ENCODE measurements at regions not wholly inside any gene's neighbourhood (a gene's known extent, or its start where the extent isn't known, plus 50 kb on each side); places are given as distances from the start of the nearest gene placed in this dataset.

DNA sequence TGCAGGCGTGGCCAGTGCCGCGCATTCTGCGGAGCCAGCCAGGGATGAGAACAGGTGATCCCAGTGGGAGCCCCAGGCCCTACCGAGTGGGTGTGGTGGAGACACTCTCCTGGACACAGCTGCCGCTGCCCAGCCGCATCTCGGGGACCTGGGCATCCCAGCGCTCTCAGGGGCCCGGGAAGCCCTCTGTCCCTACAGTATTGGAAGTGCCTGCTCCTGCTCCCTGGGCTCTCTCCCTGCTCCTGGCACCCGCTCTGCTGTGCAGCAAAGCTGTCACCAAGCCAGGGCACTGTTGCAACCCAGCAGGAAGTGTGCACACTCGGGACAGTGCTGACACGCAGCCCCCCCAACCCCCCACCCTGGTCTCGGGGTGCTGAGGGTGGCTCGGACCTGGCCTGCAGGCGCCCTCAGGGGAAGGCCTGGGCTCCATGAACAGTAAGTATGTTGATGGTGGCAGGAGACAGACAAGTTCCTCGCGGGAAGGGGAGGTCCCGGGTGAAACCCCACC is 1177.4 kb upstream of the GBE1 start:
- no peak for DNase-seq

DNA sequence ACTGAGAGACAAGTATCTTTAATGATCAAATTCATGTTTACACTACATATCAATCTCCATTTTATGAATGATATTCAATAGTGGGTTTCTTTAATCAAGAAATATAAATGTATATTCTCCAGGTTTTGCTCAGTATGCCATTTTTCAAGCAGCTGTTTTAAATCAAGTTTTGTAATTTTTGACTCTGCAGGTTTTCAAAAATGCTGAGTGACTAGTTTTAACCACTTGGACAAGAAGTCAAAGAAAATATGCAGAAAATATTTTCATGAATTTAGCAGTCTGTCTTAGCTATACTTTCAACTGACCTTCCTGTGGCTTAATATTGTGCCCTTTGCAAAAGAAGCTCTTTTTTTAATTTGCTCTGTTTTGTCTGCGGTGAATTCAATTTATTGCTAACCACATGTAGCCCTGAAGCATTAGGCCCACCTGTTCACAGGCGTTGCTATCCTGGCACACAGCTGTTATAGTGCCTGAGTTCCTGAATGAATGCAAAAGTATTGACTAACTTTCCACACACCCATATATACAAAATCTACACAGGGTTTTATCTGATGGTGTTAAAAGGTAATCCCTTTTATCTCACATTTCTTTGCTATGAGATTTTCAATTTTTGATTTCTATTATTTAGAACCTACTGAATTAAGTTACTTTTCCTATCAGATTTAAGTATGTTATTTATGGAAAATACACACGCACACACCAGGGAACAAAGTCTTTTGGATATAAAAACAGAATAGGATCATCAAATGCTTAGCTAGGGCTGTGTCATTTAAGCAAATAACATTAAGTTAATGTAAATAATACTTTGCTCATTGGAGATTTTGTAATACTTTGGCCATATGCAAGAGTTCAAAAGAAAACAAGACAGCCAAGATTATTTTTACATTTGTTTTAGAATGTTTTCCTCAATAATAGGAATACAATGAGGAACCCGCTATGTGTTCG is 1166.1 kb upstream of the GBE1 start:
- no peak for DNase-seq

DNA sequence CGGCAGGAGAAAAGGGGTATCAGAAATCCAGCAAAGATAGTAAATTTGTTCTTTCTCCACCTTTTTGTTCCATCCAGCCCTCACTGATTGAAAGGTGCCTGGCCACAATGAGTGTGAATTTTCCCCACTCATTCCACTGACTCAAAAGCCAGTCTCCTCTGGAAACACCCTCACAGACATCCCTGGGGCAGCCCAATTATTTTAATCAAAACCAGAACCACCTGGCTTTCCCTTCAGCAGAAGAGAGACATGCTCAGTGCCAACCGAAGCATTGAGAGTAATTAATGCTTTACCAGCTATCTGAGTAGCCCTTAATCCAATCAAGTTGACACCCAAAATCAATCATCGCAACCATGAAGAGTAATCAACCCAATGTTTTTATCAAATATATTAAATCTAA is 1129.6 kb upstream of the GBE1 start:
- DNase-seq = no peak

DNA sequence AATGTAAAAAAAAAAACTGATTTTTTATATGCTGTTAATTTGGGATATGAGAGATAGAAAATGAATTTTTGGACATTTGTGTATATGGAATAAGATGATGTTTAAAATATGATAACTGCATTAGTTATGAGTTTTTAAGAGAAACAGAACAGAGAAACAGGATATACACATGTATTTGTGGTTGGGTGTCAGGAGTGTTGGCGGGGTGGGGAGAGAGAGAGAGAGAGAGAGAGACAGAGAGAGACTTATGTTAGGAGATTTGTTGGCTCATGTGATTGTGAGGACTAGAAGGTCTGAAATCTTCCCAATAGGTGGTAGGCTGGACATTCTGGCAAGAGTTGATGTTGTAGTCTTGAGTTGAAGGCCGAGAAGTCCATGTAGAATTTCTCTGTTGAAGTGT is 1121.6 kb upstream of the GBE1 start:
- DNase-seq = no peak

DNA sequence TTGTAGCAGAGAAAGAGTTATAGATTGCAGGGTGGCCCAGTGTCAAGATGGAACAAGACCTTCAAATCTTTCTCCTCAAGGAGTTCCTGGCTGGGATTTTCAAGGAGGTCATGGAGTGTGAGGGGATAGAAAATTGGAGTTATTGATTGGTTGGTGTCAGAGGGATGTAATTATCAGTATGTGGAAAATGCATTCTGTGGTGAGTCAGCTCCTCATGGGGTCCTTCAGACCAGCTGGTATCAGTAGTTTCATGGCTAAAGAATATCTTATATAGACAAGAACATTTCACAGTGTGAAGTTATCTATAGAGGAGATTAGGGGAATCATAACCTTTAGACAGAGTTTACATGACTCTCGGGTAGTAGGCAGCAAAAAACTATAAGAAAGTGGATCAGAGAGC is 1114.0 kb upstream of the GBE1 start:
- no peak for DNase-seq

DNA sequence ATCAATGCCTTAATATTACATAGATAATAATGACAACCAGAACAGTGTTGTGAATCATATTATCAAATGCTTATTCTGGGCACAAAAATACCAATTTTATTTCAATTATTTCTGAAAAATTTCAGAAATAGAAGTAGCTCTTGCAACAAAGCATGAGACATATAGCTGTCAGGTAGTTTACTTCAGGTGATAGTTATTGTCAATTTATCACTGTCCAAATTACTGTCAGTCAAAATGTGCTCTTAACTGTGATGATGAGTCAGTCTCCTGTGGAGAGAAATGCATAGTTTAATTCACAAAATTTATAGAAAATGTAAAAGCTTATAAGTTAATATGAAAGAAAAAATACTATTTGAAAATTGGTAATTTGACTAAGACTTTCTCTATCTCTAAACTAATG is 1078.4 kb upstream of the GBE1 start:
- DNase-seq = no peak

DNA sequence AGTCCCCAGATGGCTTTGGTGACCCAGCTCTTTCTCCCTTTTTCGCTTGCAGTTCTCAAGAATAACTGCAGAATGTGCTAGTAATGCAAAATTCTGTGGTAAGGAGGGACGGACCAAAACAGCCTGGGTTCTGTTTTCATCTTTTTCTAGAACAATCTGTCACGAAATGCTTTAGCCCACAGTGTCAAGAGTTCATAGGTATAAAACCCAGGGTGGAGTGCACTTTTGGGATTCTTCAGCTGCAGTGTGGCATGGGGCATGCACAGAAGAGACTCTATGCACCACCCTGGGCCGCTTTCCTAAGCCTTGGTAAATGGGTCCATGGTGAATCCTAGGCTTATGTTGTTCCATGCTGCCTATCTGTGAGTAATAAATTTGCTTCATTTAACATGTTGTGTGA is 1072.7 kb upstream of the GBE1 start:
- DNase-seq = no peak

DNA sequence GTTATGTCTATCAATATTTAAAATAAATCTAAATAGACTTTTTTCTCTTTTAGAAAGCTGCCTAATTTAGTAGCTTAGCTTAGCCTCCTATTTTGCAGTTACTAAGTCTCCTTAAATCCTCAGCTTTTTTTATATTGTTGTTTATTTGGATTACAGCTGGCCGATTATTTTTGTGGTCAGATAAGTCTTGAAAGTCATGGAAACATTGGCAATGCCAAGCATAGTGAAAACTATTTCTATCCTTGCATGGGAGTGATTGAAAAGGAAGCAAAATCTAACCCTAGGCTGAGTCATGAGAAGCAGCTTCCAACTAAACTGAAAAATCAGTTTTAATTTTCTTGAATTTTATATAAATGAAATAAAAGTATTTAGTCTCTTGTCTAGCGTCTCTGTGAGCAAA is 1063.0 kb upstream of the GBE1 start:
- DNase-seq = no peak

DNA sequence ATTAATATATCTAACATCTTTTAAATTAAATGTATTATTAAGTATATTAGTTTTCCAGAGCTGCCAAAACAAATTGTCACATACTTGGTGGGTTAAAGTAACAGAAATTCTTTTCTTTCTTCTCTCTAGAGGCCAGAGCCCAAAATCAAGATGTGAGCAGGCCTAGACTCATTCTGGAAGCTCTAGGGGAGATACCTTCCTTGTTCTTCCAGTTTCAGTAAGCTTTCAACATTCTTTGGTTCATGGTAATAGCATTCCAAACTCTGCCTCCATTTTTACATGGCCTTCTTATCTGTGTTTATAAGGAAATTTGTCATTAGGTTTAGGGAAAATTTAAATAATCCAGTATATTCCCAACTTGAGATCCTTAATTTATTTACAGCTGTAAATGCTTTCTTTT is 1054.6 kb upstream of the GBE1 start:
- no peak for DNase-seq

DNA sequence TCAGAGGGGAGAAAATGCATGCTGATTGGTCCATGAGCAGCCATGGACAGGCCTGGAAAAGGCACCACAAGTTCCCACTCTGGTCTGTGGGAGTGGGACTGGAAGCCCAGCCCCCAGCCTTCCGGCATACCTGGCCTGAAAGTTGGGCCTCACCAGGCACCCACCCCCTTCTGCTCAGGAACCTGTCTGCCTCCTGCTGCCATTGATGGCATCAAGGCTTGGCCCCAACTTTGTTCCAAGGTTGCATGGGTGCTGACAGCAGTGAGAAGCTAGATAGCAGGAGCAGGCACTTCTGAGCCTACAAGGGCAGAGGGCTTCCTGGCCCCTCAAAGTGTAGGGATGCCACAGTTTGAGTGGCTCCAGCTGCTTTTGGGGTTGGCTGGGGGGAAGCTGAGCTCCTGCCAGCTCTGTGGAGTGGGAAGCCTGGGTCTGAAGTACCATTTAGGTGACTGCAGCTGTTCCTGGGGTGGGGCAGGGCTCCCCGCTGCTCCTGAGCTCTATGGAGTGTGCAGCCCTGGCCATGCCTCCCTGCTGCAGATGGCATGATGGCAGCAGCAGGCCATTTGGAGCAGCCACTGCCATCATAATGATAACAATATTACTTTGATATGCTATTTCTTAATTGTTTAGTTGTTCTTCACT is 1054.1 kb upstream of the GBE1 start:
- no peak for DNase-seq

DNA sequence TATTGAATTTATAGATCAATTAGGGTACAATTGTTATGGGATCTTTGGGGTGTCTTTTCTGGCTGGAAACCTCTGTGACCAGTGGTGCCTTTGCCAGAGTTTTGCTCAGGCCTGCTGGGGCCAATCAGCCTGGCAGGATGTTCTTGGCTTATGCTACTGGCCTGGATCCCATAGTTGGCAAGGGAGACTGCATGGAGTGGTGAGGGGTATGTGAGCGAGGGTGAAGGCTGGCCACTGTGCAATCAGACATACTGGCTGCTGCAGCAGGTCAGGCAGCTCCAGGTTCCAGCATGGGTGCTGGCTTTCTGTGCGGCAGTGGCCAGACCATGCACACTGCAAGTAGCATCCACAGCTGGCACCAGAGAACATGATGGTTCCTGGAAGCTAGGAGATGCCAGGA is 1053.2 kb upstream of the GBE1 start:
- no peak for DNase-seq

DNA sequence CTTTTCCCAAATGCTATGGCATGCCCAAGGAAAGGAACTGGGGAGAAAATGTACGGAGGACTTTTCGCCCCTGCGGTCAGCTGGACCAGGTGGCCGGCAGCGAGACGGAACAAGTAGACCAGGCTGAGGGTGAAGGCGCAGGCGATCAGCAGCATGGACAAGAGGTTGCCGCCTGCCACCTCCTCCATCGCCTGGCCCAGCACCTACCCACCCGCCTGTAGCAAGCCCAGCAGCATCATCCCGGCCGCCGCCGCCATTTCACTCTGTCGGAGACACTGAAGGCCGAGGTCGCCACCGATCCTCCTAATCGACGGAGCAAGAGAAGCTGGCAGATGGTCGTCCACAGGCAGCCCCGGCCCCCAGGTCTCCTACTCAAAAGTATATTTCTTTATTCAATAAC is 1046.3 kb upstream of the GBE1 start:
- no peak for DNase-seq

DNA sequence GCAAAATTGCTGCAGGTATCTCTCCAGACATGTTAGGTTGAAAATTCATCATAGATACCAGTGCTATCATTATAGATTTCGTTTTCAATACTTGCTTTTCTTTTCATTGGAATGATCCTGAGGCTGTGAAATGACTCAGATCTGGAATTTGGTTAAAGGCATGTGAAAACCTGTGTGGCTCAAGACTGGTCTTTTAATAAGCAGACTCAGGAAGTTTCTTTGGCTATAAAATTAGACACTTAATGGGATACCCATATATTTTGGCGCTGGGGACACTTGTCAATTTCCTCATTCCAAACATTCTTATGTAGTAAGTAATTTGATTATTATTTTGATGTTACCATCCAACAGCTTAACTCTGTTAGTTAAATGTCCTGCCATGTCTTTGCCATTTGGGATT is 1041.1 kb upstream of the GBE1 start:
- no peak for DNase-seq

DNA sequence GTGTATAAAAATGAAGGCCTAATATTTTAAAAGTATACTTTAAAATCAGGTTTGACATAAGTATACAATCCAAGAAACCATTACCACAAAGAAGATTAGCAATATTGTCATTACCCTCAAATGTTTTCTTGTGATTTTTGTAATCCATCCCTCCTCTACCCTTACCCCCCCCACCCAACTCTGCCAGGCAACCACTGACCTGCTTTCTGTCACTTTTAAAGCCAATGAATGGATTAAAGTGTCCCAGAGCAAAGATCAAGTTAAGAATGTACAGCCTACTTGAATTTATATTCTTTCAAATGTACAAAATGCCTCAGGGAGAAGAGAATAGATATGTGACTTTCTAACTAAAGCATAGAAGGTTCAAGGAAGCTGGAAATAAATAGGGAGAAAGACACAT is 1038.8 kb upstream of the GBE1 start:
- no peak for DNase-seq

DNA sequence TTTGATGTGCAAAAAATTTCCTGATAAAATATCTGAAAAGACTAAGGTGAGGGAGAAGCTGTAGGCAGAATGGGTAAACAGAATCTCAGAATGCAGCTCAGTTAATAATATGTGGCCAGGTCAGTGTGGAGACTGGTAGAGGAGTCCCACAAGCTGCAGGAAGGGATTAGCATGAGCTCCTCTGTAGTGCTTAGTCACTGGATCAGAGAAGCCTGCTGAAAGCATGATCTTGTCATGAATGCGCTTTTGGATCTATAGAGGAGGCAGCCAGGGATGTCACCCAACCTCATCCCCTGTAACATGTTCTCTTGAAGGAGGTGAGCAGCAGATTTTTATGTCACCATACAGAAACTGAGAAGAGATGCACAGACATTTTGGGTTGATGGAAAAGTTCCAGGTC is 1035.3 kb upstream of the GBE1 start:
- DNase-seq = no peak

DNA sequence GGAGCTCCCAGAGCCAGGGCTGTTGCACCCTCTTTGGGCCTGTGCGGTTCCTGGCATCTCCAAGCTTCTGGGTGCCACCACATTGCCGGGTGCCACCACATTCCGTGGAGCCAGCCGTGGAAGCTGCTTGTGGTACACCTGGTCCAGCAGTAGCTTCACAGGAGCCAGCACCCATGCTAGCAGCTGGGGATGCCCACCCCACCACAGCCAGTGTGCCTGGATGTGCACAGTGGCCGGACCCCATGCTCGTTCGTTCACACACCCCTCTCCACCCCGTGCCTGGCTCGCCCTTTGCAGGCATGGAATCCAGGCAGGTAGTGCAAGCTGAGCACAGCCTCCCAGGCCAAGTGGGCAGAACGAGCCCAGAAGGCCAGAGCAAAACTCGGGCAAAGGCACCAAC is 1029.8 kb upstream of the GBE1 start:
- no peak for DNase-seq

DNA sequence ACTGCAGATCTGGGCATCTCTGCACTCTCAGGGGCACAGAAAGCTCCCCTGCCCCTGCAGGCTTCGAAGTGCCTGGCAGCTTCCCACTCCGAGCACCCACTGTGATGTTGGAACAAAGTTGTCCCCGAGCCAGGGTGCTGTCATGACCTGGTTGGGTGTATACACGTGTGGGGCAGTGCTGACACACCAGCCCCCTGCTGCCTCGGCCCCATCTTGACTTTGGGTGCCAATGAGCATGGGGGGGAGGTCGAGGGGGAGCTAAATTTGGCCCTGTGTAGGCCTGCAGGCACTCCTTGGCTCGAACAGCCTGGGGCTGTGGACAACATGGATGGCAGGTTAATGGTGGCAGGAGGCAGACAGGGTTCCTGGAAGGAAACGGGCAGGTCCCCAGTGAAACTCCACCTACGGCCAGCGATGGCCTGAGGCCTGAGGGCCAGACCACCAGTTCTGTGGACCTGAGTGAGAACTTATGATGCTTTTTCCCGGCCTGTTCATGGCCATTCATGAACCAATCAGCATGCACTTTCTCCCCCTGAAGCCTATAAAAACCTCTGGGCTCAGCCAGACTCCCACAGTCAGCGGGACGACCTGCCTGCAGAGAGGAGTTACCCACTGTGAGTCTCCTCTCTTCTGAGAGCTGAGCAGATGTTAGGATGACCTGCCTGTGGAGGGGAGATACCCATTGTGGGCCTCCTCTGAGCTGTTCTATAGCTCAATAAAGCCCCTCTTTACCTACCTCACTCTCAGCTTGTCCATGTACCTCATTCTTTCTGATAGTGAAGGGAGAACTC is 1029.1 kb upstream of the GBE1 start:
- DNase-seq = no peak

DNA sequence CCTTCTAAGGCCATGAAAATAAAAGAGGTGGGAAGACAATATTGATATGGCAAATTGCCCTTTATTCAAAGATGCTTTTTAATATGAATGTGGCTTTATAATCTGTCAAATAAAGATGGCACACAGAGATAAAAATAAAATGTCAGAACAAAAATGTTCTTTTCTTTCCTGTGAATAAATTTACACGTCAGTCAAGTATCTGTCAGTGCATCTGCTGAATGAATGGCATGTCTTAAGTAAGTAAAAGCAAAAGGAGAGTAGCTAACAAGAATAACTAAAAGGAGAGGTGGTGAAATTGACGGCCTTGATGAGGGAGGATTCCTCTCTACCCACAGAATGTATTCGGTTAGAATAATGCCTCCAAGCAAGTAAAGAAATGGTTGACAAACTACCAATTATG is 1021.7 kb upstream of the GBE1 start:
- DNase-seq = no peak

DNA sequence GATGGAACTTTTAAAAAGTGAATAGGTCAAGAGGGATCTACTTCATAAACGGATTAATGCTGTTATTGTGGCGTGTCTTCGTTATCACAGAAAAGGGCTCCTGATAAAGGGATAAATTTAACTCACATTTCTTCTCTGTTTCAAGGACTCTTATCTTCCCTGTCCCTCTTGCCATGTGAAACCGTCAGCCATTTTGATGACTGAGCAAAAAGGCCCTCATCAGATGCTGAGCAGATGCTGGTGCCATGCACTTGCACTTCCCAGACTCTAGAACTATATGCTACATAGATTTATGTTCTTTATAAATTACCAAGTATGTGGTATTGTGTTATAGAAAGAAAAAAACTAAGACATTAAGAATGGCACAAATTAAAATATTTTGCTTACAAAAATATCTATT is 1011.8 kb upstream of the GBE1 start:
- DNase-seq = no peak

DNA sequence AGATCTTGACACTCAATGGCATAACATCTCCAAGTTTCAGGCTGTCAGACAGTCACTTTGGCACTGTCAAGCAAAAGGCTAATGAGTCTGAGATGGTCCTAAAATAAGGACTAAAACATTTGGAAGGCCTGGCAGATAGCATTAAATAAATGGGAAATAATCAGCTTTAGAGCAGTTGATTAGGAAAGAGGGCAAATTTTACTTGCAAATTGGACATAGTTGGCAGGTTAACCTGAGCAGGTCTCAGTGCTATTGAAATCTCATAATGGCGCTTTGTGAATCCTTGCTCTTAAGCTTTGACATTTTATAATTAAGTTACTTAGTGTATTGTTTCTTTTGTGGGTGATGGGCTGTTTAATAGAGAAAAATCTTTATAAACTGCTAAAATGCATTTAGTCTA is 1003.1 kb upstream of the GBE1 start:
- DNase-seq = peak; percentile 9

DNA sequence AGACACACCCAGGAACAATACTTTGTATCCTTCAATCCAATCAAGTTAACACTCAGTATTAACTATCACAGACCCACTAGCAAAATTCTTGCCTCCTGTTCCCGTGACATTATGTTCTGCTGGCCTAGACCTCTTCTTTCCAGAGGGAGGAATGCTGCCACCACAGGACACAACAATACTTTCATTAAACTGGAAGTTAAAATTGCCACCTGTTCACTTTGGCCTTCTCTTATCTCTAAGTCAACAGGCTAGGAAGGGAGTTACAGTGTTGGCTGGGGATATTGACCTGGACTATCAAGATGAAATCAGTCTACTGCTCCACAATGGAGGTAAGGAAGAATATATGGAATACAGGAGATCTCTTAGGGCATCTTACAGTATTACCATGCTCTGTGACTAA is 1000.4 kb upstream of the GBE1 start:
- DNase-seq = no peak

DNA sequence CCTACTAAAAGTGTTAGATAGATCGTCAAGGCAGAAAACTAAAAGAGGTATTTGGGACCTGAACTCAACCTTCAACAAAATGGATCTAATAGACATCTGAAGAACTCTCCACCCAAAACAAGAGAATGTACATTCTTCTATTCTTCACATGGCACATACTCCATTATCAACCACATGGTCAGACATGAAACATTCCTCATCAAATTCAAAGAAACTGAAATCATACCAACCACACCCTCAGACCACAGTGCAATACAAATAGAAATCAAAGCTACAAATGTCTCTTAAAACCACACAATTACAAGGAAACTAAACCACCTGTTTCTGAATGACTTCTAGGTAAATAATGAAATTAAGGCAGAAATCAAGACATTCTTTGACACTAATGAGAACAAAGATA is 984.1 kb upstream of the GBE1 start:
- no peak for DNase-seq

DNA sequence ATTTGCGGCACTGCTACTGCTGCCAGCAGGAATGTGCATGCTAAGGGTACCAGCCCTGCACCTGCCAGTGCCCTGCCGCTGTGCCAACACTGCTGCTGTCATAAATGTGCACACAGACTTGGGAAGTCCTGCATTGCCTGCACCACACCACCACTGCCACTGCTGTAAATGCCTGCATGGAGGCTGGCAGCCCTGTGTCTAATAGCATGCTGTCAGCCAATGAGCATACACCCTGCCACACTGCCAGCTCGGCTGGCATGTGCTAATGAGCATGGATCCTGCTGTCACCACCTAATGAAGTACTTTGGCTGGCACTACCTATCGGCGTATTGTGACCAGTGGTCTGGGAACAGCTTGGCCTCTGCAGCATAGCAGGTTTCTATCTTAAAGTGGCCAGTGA is 981.8 kb upstream of the GBE1 start:
- DNase-seq = no peak

DNA sequence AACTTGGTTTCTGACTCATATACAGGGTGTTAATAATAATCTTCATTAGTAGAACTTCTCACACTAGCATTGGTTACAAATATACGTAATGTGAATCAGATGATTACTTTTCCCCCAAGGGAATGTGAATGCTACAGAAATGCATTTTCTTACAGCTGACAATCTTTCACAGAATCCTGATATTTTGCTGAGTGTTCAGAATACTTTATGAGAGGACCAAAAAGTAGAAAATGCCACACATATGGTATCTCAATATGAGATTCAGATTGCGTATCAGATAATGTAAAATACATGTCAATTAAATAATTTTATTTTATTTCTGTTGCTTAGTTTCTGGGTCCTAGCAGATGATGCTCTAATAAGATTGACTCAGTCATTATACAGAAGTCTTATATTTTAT is 979.9 kb upstream of the GBE1 start:
- no peak for DNase-seq
